ENCODE measurements at regions not wholly inside any gene's neighbourhood (a gene's known extent, or its start where the extent isn't known, plus 50 kb on each side); places are given as distances from the start of the nearest gene placed in this dataset.

GRCh38 chr7:108634535-108634934, 64.9 kb downstream of the DNAJB9 start:
- TF ChIP-seq POLR2A (IDR thresholded peaks at IDR 0.05) (no peak), EP300 (IDR thresholded peaks at IDR 0.05) (no peak)
- TF ChIP-seq, protein P1, sequence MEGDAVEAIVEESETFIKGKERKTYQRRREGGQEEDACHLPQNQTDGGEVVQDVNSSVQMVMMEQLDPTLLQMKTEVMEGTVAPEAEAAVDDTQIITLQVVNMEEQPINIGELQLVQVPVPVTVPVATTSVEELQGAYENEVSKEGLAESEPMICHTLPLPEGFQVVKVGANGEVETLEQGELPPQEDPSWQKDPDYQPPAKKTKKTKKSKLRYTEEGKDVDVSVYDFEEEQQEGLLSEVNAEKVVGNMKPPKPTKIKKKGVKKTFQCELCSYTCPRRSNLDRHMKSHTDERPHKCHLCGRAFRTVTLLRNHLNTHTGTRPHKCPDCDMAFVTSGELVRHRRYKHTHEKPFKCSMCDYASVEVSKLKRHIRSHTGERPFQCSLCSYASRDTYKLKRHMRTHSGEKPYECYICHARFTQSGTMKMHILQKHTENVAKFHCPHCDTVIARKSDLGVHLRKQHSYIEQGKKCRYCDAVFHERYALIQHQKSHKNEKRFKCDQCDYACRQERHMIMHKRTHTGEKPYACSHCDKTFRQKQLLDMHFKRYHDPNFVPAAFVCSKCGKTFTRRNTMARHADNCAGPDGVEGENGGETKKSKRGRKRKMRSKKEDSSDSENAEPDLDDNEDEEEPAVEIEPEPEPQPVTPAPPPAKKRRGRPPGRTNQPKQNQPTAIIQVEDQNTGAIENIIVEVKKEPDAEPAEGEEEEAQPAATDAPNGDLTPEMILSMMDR (IDR thresholded peaks at IDR 0.05): no peak
- 85 to 95% methylated on average over 1 of the region's 1 CpG for WGBS, 2 donors
- H3K9me3 ChIP-seq: no peaks in the 10 kb centered on the region
- DNase-seq (ENCODE audit: low spot score in 2 of 2): no peak
- H3K4me1 ChIP-seq: peaks cover 0 to 7% (median 0%) of the 10 kb centered on the region in 4 donors
- H3K27ac ChIP-seq: no peak overlapping the region
- H3K36me3 ChIP-seq: no peaks in the 10 kb centered on the region
- peaks cover 0 to 2% of the 10 kb centered on the region in 2 donors for H3K27me3 ChIP-seq
- no peak overlapping the region for H3K4me3 ChIP-seq

DNA sequence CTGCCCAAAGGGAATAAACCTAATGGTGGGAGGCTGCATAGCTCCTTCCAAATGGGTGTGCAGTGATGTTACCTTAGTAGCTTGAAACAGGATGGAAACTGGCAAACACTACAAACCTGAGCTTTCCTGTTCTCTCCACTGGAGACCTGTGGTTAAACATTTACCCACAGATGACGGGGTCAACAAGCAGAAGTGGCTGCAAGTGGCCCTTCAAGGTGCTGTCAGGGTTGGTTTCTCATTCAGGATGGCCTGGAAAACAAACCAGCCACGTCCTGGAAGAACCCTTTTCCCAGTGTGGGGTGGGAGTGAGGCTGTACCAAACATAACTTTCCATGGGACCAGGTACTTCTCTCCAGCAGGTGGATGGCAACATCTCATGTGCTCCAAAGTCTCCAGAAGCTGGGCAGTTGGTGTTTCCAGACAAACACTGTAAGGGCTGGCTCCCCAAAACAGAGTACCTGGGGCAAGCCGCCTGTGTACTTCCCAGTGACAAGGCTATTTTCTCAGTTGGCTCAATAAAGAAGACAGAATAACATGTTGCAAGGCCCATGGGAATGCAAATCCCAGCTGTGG, 67.5 kb downstream of the DNAJB9 start:
- TF ChIP-seq, protein P1 (IDR thresholded peaks at IDR 0.05): no peak
- TF ChIP-seq EP300 (IDR thresholded peaks at IDR 0.05) (no peak), POLR2A (IDR thresholded peaks at IDR 0.05) (no peak)
- Histone ChIP-seq H3K27ac (no peak overlapping the region), H3K9me3 (no peaks in the 10 kb centered on the region), H3K36me3 (no peaks in the 10 kb centered on the region), H3K27me3 (peaks cover 0 to 2% of the 10 kb centered on the region in 2 donors), H3K4me3 (no peak overlapping the region), H3K4me1 (no peaks in the 10 kb centered on the region)
- 46 to 74% methylated on average over 3 of the region's 3 CpGs for WGBS, 2 donors
- no peak for DNase-seq (ENCODE audit: low spot score in 2 of 2)

GRCh38 chr7:108642126-108642525, 72.5 kb downstream of the DNAJB9 start:
- H3K4me1 ChIP-seq: no peaks in the 10 kb centered on the region
- no peaks in the 10 kb centered on the region for H3K9me3 ChIP-seq
- no peaks in the 10 kb centered on the region for H3K36me3 ChIP-seq
- no peak for DNase-seq (ENCODE audit: low spot score in 2 of 2)
- 50 to 51% methylated on average over 1 of the region's 1 CpG for WGBS, 2 donors
- H3K4me3 ChIP-seq: no peak overlapping the region
- no peak overlapping the region for H3K27ac ChIP-seq
- no peak for TF ChIP-seq EP300 (IDR thresholded peaks at IDR 0.05)
- TF ChIP-seq, protein P1 (IDR thresholded peaks at IDR 0.05): no peak
- TF ChIP-seq POLR2A (IDR thresholded peaks at IDR 0.05): no peak
- H3K27me3 ChIP-seq: no peaks in the 10 kb centered on the region

DNA sequence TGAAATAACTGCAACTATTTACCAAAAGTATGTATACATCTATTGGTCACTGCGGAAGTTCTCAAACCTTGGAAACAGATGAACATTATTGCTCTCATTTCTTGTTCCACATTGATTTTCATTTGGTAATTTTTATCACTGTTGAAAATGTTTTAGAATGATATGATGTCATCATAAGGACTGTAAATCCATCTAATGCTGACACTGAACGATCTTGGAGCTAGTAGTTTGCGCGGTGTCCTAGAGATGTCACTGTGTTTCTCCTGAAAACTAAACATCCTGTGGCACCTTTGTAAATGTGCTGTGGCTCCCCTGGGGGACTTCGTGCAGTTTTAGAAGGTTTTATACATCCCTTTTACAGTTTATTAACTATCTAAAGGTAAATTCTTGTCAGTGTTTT, 73.5 kb downstream of the DNAJB9 start:
- Histone ChIP-seq H3K9me3 (no peaks in the 10 kb centered on the region), H3K4me3 (no peak overlapping the region), H3K27ac (no peak overlapping the region), H3K36me3 (no peaks in the 10 kb centered on the region), H3K27me3 (no peaks in the 10 kb centered on the region), H3K4me1 (no peaks in the 10 kb centered on the region)
- TF ChIP-seq, protein P1 (IDR thresholded peaks at IDR 0.05): no peak
- TF ChIP-seq POLR2A (IDR thresholded peaks at IDR 0.05) (no peak), EP300 (IDR thresholded peaks at IDR 0.05) (no peak)
- WGBS, 2 donors: 82 to 86% methylated on average over 5 of the region's 5 CpGs
- DNase-seq (ENCODE audit: low spot score in 2 of 2): no peak

GRCh38 chr7:108648989-108649388, 79.3 kb downstream of the DNAJB9 start:
- TF ChIP-seq, protein P1 (IDR thresholded peaks at IDR 0.05): no peak
- TF ChIP-seq EP300 (IDR thresholded peaks at IDR 0.05) (no peak), POLR2A (IDR thresholded peaks at IDR 0.05) (no peak)
- DNase-seq (ENCODE audit: low spot score in 2 of 2): no peak
- H3K4me3 ChIP-seq: no peak overlapping the region
- H3K27me3 ChIP-seq: no peaks in the 10 kb centered on the region
- WGBS, 2 donors: 58 to 66% methylated on average over 6 of the region's 6 CpGs
- H3K9me3 ChIP-seq: no peaks in the 10 kb centered on the region
- H3K36me3 ChIP-seq: no peaks in the 10 kb centered on the region
- no peaks in the 10 kb centered on the region for H3K4me1 ChIP-seq
- H3K27ac ChIP-seq: no peak overlapping the region
